ENCODE measurements at regions not wholly inside any gene's neighbourhood (a gene's known extent, or its start where the extent isn't known, plus 50 kb on each side); places are given as distances from the start of the nearest gene placed in this dataset.
"Not testable (repeated sequence)": the region's sequence is repeated elsewhere in the genome, so short reads cannot be mapped to it uniquely, and the experiment has no call there.

GRCh38 chr18:961644-962355 lies 57.1 kb downstream of the ADCYAP1 start:
- DNase-seq, result peak; percentile 48

GRCh38 chr18:963276-963675 lies 58.6 kb downstream of the ADCYAP1 start:
- DNase-seq, result no peak

DNA sequence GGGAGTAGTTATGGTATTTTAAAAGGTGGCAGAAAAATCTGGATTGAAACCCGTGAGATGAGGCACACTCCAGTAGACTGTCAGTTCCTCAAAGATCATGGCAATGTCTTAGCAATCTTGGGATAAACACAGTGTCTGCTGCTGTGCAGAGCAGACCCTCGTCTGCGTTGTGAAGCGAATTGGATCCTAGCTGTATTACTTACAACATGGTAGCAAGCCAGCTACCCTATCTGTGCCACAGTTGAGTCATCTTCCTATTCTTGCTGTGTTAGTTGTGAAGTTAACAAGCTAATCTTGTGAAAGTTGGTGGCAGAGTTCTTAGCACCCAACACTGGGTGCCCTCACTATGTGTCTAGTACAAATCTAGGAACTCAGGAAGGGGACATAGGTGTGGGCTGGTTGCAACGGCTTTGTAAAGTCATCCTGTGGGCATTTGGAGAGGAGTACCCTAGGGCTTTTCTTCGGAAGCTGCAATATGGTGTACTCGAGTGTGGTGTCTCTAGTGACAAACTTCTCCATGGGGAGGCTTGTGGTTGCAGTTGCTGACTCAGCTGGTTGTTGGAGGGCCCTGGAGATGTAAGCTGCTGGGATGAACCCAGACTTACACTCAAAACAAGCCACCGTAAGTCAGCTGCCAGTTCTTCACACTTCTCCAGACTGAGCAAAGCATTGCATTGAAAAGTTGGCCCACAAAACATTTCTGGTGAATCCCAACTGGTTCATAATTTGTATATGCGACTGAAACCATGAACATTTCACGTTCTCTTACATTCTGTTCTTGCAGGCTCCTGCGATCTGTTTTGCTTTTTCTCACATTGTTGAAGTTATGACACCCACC lies 61.5 kb downstream of the ADCYAP1 start:
- no peak for DNase-seq

GRCh38 chr18:966759-967576 lies 62.3 kb downstream of the ADCYAP1 start:
- no peak for DNase-seq

GRCh38 chr18:968910-969309 lies 64.2 kb downstream of the ADCYAP1 start:
- not testable (repeated sequence) for DNase-seq

DNA sequence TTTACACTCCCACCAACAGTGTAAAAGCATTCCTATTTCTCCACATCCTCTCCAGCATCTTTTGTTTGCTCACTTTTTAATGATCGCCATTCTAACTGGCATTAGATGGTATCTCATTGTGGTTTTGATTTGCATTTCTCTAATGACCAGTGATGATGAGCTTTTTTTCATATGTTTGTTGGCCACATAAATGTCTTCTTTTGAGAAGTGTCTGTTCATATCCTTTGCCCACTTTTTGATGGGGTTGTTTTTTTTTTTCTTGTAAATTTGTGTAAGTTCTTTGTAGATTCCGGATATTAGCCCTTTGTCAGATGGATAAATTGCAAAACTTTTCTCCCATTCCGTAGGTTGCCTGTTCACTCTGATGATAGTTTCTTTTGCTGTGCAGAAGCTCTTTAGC lies 64.6 kb downstream of the ADCYAP1 start:
- not testable (repeated sequence) for DNase-seq

GRCh38 chr18:974606-975005 lies 69.9 kb downstream of the ADCYAP1 start:
- DNase-seq, result not testable (repeated sequence)

- not testable (repeated sequence) for DNase-seq
Observed at GRCh38 chr18:976393-977128, 71.9 kb downstream of the ADCYAP1 start.

- DNase-seq, result not testable (repeated sequence)
Observed at GRCh38 chr18:977327-977726, 72.7 kb downstream of the ADCYAP1 start.

DNA sequence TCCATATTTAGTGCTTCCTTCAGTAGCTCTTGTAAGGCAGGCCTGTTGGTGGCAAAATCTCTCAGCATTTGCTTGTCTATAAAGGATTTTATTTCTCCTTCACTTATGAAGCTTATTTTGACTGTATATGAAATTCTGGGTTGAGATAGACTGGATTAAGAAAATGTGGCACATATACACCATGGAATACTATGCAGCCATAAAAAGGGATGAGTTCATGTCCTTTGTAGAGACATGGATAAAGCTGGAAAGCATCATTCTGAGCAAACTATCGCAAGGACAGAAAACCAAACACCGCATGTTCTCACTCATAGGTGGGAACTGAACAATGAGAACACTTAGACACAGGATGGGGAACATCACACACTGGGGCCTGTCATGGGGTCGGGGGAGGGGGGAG lies 73.1 kb downstream of the ADCYAP1 start:
- not testable (repeated sequence) for DNase-seq

GRCh38 chr18:980586-980985 lies 75.9 kb downstream of the ADCYAP1 start:
- DNase-seq, result no peak

DNA sequence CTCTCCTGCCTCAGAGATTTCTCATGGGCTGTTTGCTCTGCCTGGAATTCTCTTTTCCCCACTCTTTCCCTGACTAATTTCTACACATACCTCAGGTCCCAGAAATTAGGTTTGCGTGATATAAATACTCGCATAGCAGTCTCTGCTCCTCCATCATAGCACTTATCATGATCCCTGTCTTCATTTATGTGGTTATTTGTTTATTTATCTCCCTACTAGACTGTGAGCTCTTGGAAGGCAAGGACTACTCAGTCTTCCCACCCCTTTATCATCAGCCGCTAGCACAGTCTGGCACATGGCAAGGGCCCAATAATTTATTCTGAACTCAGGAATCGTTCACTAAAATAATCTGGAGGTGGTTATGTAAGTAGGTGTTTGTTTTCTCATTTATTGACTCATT lies 79.3 kb downstream of the ADCYAP1 start:
- no peak for DNase-seq

DNA sequence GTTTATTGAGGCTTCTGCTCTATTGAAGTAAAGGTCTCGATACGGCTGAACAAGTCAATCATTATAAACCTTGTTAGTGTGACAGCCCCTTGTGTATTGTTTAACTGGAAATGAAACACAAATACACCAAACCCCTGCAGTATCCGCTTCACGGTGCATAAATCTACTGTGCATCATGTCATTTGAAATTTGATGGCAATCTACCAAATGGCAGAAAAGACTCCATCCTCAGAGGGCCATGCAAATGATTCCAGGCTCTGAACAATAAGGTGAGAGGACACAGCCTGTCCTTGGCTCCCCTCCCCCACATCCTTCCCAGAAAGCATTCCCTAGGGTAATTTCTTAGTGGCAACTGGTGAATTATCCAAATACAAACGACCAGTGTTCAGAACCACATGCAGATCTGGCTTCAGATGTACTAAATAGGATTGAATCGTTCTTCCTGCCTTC lies 80.6 kb downstream of the ADCYAP1 start:
- DNase-seq, result no peak

DNA sequence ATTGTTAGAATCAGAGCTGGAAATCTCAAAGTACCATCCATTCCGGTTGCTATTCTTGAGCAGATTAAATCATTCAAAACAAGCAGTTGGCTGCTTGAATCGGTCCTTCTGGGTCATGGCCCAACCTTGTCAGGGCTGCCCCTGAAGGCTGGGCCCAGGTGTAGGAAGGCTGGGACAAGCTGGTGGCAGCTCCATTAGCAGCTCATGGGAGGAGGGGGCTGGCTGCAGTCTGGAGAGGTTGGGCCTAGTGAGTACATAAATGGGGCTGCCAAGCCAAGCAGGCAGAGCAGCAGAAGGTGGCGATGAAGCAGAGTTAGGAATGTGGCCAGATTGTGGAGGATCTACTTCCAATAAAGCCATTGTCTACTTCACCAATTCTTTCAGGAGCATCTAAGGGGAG lies 81.4 kb downstream of the ADCYAP1 start:
- DNase-seq, result no peak

GRCh38 chr18:986552-986951 lies 81.9 kb downstream of the ADCYAP1 start:
- no peak for DNase-seq

DNA sequence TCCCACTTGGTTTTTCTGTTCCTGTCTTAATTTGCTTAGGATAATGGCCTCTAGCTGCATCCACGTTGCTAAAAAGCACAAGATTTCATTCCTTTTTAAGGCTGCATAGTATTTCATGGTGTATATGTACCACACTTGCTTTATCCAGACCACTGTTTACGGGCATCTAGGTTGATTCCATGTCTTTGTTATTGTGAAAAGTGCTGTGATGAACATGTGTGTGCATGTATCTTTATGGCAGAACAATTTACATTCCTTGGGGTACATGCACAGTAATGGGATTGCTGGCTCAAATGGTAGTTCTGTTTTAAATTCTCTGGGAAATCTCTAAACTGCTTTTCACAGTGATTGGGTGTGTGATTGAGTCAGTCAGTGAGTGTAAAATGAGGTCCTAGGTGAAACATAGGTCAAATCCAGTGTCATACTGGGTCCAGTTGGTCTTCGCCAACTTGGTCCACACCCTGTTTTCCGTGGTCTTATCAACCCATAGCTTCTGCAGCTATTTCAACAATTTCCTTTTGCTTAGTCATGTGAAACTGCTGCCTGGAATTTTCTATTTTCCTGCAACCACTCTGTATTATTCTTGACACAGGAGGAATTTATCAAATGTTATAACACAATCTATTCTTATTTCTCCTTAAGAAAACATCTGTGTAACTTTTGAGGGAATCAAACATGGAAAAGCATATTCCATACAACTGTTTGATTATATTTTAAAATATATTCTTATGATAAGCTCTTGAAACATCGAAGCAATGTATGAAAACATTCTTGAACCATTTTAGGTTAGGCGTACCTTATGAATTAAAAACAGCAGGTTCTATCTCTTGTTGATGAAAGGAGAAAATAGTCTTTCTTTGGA lies 82.9 kb downstream of the ADCYAP1 start:
- DNase-seq, result no peak

DNA sequence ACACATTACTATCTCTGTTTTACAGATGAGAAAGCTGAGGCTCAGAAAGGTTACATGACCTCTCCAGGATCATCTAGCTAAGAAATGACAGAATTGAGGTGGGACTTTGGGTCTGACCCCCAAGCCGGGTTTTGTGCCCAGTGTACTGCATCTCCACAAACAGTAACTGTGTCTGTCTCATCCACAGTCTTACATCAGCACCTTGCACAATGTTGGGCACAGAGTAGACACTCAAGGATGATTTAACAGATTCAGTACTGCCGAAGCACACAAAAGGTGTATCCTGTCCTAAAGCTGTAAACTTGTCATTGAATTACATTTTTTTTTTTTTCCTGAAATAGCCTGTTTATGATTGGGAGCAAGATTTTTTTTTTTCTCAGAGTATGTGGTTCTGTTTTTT lies 84.8 kb downstream of the ADCYAP1 start:
- DNase-seq, result no peak

- no peak for DNase-seq
Observed at GRCh38 chr18:990197-990596, 85.5 kb downstream of the ADCYAP1 start.

- no peak for DNase-seq
Observed at GRCh38 chr18:991441-991840, 86.8 kb downstream of the ADCYAP1 start.

DNA sequence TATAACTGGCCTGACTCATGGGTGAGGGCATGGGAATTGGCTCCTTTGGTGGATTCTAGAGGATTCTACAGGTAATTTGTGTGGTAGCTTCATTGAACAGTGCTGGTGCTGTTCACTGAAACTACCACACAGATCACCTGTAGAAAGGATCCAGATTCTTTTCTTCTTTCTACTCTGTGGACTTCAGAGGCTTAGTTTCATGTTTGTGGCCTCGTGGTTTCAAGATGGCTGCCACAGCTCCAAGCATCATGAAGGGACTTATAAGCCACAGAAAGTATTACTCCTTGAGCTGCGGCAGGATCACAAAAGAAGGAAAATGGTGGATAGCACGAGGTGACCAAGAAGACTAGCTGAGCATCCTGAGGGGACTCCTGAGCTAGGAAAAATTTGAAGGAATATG lies 88.9 kb downstream of the ADCYAP1 start:
- no peak for DNase-seq

DNA sequence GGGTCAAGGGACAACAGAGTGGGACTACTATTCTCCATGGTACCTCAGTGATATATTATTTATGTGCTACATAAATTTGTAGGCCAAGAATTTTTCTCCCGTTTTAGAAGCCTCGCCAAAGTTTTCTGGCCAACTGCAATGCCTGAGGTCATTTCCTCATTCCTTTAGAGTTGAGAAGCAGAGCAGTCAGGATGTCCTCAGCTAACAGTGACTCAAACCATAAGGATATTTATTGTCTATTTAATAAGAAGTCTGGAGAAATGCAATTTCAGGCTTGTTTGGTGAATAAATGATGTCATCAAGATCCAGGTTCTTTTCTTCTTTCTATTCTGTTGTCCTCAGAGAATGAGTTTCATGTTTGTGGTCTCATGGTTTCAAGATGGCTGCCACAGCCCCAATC lies 91.0 kb downstream of the ADCYAP1 start:
- DNase-seq, result no peak

- DNase-seq, result no peak
Observed at GRCh38 chr18:997499-997898, 92.8 kb downstream of the ADCYAP1 start.
